ENCODE measurements at regions not wholly inside any gene's neighbourhood (a gene's known extent, or its start where the extent isn't known, plus 50 kb on each side); places are given as distances from the start of the nearest gene placed in this dataset.

DNA sequence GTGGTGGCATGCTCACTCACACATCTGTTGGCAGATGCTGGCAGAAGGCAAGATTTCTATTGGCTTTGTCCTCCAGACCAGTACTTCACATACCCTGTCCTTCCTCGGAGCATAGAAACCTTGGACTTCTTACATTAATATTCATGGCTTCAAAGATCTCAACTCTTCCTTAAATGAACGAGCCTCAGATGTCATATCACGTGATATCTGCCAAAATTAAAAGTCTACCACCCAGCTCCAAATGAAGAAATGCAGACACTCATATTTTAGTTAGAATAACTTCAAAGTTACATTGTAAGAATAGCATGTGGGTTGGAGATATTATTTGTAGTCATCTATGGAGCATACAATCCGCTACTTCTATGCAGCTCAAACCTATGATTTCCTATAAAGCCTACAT is 1994.9 kb downstream of the NCAM2 start:
- TF ChIP-seq, protein P1, sequence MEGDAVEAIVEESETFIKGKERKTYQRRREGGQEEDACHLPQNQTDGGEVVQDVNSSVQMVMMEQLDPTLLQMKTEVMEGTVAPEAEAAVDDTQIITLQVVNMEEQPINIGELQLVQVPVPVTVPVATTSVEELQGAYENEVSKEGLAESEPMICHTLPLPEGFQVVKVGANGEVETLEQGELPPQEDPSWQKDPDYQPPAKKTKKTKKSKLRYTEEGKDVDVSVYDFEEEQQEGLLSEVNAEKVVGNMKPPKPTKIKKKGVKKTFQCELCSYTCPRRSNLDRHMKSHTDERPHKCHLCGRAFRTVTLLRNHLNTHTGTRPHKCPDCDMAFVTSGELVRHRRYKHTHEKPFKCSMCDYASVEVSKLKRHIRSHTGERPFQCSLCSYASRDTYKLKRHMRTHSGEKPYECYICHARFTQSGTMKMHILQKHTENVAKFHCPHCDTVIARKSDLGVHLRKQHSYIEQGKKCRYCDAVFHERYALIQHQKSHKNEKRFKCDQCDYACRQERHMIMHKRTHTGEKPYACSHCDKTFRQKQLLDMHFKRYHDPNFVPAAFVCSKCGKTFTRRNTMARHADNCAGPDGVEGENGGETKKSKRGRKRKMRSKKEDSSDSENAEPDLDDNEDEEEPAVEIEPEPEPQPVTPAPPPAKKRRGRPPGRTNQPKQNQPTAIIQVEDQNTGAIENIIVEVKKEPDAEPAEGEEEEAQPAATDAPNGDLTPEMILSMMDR (IDR thresholded peaks at IDR 0.05): no peak
- H3K27ac ChIP-seq (ENCODE audit: low read depth in 1 of 2, low read length in 2 of 2): no peak overlapping the region
- no peaks in the 10 kb centered on the region for H3K4me1 Mint-ChIP-seq (ENCODE audit: low read depth)
- DNase-seq (no peak), ATAC-seq (ENCODE audit: poor library complexity) (no peak)
- ChIA-PET POLR2A (no interaction called here), CTCF (no interaction called here)
- H3K9me3 ChIP-seq (ENCODE audit: control insufficient read depth in 1 of 2, insufficient read depth in 1 of 2, low read length in 2 of 2): peaks cover 0 to 7% of the 10 kb centered on the region in 2 experiments
- H3K36me3 Mint-ChIP-seq (ENCODE audit: low read depth): no peaks in the 10 kb centered on the region
- no peaks in the 10 kb centered on the region for H3K27me3 ChIP-seq (ENCODE audit: control insufficient read depth in 1 of 2, insufficient read depth in 2 of 2, low read length in 2 of 2)
- H3K4me3 ChIP-seq (ENCODE audit: low read length): no peak overlapping the region
- no peaks in the 10 kb centered on the region for H3K36me3 ChIP-seq (ENCODE audit: insufficient read depth, low read length)
- no peak overlapping the region for H3K4me3 Mint-ChIP-seq
- H3K9me3 Mint-ChIP-seq: peaks cover 14% of the 10 kb centered on the region
- H3K27me3 Mint-ChIP-seq: no peaks in the 10 kb centered on the region
- H3K27ac Mint-ChIP-seq: no peak overlapping the region
- intact Hi-C loops (cut with DNase I, micrococcal nuclease): no loop called here
- H3K4me1 ChIP-seq (ENCODE audit: insufficient read depth, low read length): no peaks in the 10 kb centered on the region

DNA sequence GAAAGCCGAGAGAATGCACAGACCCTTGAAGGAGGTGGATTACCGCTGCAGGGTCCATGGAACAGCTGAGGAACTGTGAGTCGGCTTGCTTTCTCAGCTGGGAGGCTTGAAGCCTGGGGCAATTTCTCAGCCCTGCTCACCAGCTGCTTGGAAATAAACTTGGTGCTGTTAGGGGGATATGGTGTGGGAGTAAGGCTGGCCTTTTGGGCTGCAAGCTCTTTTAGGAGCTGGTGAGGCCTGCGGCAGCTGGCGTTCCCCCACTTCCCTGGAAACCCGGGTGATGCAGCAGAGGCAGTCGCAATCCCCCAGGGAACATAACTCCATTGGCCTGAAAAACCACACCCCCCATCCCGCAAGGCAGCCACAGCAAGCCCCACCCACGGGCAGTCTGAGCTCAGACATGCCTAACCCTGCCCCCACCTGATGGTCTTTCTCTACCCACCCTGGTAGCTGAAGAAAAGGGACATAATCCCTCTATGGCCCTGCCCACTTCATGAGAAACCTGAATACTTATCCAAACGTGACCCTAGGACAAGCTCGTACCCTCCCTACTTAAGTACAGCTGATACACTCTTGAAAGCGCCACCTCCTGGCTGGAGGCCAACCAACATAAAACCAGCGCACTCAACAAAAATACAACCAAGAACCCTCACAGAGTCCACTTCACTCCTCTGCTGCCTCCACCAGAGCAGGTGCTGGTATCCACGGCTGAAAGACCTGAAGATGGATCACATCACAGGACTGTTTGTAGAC is 1995.8 kb downstream of the NCAM2 start:
- H3K27me3 ChIP-seq (ENCODE audit: control insufficient read depth in 1 of 2, insufficient read depth in 2 of 2, low read length in 2 of 2): no peaks in the 10 kb centered on the region
- CTCF ChIA-PET: no interaction called here
- no peak overlapping the region for H3K4me3 ChIP-seq (ENCODE audit: low read length)
- Mint-ChIP-seq H3K36me3 (ENCODE audit: low read depth) (no peaks in the 10 kb centered on the region), H3K4me1 (ENCODE audit: low read depth) (no peaks in the 10 kb centered on the region), H3K4me3 (no peak overlapping the region), H3K9me3 (peaks cover 14% of the 10 kb centered on the region), H3K27ac (no peak overlapping the region), H3K27me3 (no peaks in the 10 kb centered on the region)
- H3K9me3 ChIP-seq (ENCODE audit: control insufficient read depth in 1 of 2, insufficient read depth in 1 of 2, low read length in 2 of 2): peaks cover 0 to 7% of the 10 kb centered on the region in 2 experiments
- DNase-seq (no peak), ATAC-seq (ENCODE audit: poor library complexity) (no peak)
- TF ChIP-seq, protein P1 (IDR thresholded peaks at IDR 0.05): no peak
- POLR2A ChIA-PET: interaction anchor here (0.5 kb wide), 1 partner anchor 1216 kb away, joined by 3 read pairs; no protein-coding TSS in a partner anchor
- no peaks in the 10 kb centered on the region for H3K4me1 ChIP-seq (ENCODE audit: insufficient read depth, low read length)
- no peak overlapping the region for H3K27ac ChIP-seq (ENCODE audit: low read depth in 1 of 2, low read length in 2 of 2)
- H3K36me3 ChIP-seq (ENCODE audit: insufficient read depth, low read length): no peaks in the 10 kb centered on the region
- intact Hi-C loops (cut with DNase I, micrococcal nuclease): no loop called here

DNA sequence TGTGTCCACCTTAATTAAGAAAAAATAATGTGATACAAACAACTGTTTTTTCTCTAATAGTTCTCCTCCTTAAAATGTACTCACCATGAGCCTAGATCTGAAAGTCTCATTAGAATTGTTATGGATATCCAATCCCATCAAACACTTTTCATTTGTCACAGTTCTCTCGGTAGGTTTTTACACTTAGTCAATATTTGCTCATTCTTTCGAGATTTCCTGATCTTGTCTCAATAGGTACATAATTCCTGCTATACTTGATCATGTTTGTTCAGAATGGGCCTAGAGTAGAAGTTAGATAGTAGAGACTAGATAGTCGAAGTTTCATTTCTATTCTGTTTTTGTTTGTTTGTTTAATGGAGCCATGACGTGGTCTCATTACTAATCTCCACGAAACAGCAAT is 2005.7 kb downstream of the NCAM2 start:
- Histone ChIP-seq H3K36me3 (ENCODE audit: insufficient read depth, low read length) (no peaks in the 10 kb centered on the region), H3K4me3 (ENCODE audit: low read length) (no peak overlapping the region), H3K9me3 (ENCODE audit: control insufficient read depth in 1 of 2, insufficient read depth in 1 of 2, low read length in 2 of 2) (no peaks in the 10 kb centered on the region), H3K27ac (ENCODE audit: low read depth in 1 of 2, low read length in 2 of 2) (no peak overlapping the region), H3K4me1 (ENCODE audit: insufficient read depth, low read length) (no peaks in the 10 kb centered on the region), H3K27me3 (ENCODE audit: control insufficient read depth in 1 of 2, insufficient read depth in 2 of 2, low read length in 2 of 2) (no peaks in the 10 kb centered on the region)
- Mint-ChIP-seq H3K27ac (no peak overlapping the region), H3K27me3 (no peaks in the 10 kb centered on the region), H3K4me1 (ENCODE audit: low read depth) (no peaks in the 10 kb centered on the region), H3K4me3 (no peak overlapping the region), H3K9me3 (peaks cover 4% of the 10 kb centered on the region), H3K36me3 (ENCODE audit: low read depth) (no peaks in the 10 kb centered on the region)
- ChIA-PET CTCF (no interaction called here), POLR2A (no interaction called here)
- DNase-seq: no peak
- TF ChIP-seq, protein P1 (IDR thresholded peaks at IDR 0.05): no peak
- intact Hi-C loops (cut with DNase I, micrococcal nuclease): no loop called here
- ATAC-seq (ENCODE audit: poor library complexity): no peak

Data from CD4-positive, alpha-beta T cell (primary cell).